ENCODE measurements at regions not wholly inside any gene's neighbourhood (a gene's known extent, or its start where the extent isn't known, plus 50 kb on each side); places are given as distances from the start of the nearest gene placed in this dataset.

- TF ChIP-seq, protein P1, sequence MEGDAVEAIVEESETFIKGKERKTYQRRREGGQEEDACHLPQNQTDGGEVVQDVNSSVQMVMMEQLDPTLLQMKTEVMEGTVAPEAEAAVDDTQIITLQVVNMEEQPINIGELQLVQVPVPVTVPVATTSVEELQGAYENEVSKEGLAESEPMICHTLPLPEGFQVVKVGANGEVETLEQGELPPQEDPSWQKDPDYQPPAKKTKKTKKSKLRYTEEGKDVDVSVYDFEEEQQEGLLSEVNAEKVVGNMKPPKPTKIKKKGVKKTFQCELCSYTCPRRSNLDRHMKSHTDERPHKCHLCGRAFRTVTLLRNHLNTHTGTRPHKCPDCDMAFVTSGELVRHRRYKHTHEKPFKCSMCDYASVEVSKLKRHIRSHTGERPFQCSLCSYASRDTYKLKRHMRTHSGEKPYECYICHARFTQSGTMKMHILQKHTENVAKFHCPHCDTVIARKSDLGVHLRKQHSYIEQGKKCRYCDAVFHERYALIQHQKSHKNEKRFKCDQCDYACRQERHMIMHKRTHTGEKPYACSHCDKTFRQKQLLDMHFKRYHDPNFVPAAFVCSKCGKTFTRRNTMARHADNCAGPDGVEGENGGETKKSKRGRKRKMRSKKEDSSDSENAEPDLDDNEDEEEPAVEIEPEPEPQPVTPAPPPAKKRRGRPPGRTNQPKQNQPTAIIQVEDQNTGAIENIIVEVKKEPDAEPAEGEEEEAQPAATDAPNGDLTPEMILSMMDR (IDR thresholded peaks at IDR 0.05), result no peak
- no peak for TF ChIP-seq POLR2A (IDR thresholded peaks at IDR 0.05)
Observed at GRCh38 chr2:84301717-84302116, 157.4 kb downstream of the SUCLG1 start.

Measured in testis (tissue), 2 donors.